K562 (cell line): ENCODE measurements at regions not wholly inside any gene's neighbourhood (a gene's known extent, or its start where the extent isn't known, plus 50 kb on each side); places are given as distances from the start of the nearest gene placed in this dataset.

Source experiments
- CBX3 ChIP-seq, 2 experiments: IDR thresholded peaks; 1 replicate in 1 of 2; 2 replicates in 1 of 2; pipeline ENCODE4 v1.6.1; 2012; ENCODE audit warnings: inconsistent platforms in 2 of 2, low read length in 2 of 2, borderline replicate concordance in 1 of 2, control low read depth in 1 of 2
- CTCF ChIP-seq, 3 experiments: IDR thresholded peaks in 2 of 3; conservative IDR thresholded peaks in 1 of 3; 2 replicates each; pipeline ENCODE4 v1.5.1; 2011 to 2012; ENCODE audit warnings: low read length in 3 of 3, mild to moderate bottlenecking in 3 of 3, control low read depth in 2 of 3, improper control_type of control experiment in 1 of 3, inconsistent platforms in 1 of 3, low read depth in 1 of 3, mixed read lengths in 1 of 3, moderate library complexity in 1 of 3; ENCODE audit not compliant: insufficient read depth in 2 of 3
- FOXO4 ChIP-seq: fragments of 450-650 bp; formaldehyde crosslinking; IDR thresholded peaks from 2 replicates; pipeline ENCODE4 v1.4.0; 2020; ENCODE audit warnings: mild to moderate bottlenecking, moderate library complexity
- HDAC6 ChIP-seq: IDR thresholded peaks from 2 replicates; pipeline ENCODE4 v1.6.1; 2012; ENCODE audit warnings: low read depth, mild to moderate bottlenecking, control low read depth, inconsistent platforms, low read length, moderate library complexity
- IRF2 ChIP-seq: sonication (generic); formaldehyde crosslinking; IDR thresholded peaks from 2 replicates; pipeline ENCODE4 v1.8.1; 2022; ENCODE audit warnings: mild to moderate bottlenecking, missing genetic modification reagents
- MLLT1 ChIP-seq, 2 experiments: fragments of 450-650 bp; IDR thresholded peaks; 2 replicates each; pipeline ENCODE4 v1.6.1; 2016
- PBX2 ChIP-seq, 2 experiments: IDR thresholded peaks in 1 of 2; conservative IDR thresholded peaks in 1 of 2; 2 replicates each; pipeline ENCODE4 v1.6.1; 2016; ENCODE audit warnings: low read depth in 2 of 2, mild to moderate bottlenecking in 1 of 2, missing compliant biosample characterization in 1 of 2, missing genetic modification characterization in 1 of 2, moderate library complexity in 1 of 2
- POLR2A ChIP-seq: fragments of 450-650 bp; conservative IDR thresholded peaks from 2 replicates; pipeline ENCODE4 v1.6.1; 2016
- POLR2G ChIP-seq: fragments of 200-400 bp; formaldehyde crosslinking; IDR thresholded peaks from 2 replicates; pipeline ENCODE4 v1.6.1; 2017; ENCODE audit warnings: low read depth, mild to moderate bottlenecking, antibody characterized with exemption, low read length, moderate library complexity
- SMC3 ChIP-seq: conservative IDR thresholded peaks from 2 replicates; pipeline ENCODE4 v1.6.1; 2011; ENCODE audit warnings: low read depth, low read length, improper control_type of control experiment; ENCODE audit not compliant: insufficient read depth
- STAG1 ChIP-seq: sonication (generic); formaldehyde crosslinking; IDR thresholded peaks from 2 replicates; pipeline ENCODE4 v1.5.0; 2020; ENCODE audit warnings: missing genetic modification reagents, borderline replicate concordance
- ZHX1 ChIP-seq: fragments of 150-350 bp; conservative IDR thresholded peaks from 2 replicates; pipeline ENCODE4 v1.6.1; 2014; ENCODE audit warnings: low read length
- ZNF253 ChIP-seq: fragments of 250-450 bp; sonication (Bioruptor Pico); conservative IDR thresholded peaks from 2 replicates; pipeline ENCODE4 v1.6.1; 2021; ENCODE audit warnings: mild to moderate bottlenecking
- ZNF764 ChIP-seq: fragments of 250-450 bp; sonication (Bioruptor Pico); IDR thresholded peaks from 2 replicates; pipeline ENCODE4 v1.4.0; 2020; ENCODE audit warnings: low read depth, mild to moderate bottlenecking, moderate library complexity

GRCh38 chr13:50277906-50278305 is 262.7 kb downstream of the KCNRG start:
- no peak for TF ChIP-seq ZNF764 (CRISPR knock-in tag)
- no peak for TF ChIP-seq HDAC6
- TF ChIP-seq ZHX1: no peak
- no peak for TF ChIP-seq POLR2G
- no peak for TF ChIP-seq FOXO4 (CRISPR knock-in tag)
- no peak for TF ChIP-seq CTCF (IDR thresholded peaks at IDR 0.05 in 2 of 3, conservative IDR thresholded peaks at IDR 0.05 in 1 of 3; ENCODE audit: insufficient read depth in 2 of 3, low read depth in 1 of 3, low read length in 3 of 3)
- no peak for TF ChIP-seq STAG1 (CRISPR knock-in tag)
- no peak for TF ChIP-seq IRF2 (CRISPR knock-in tag)
- TF ChIP-seq ZNF253 (CRISPR knock-in tag): no peak
- TF ChIP-seq SMC3: no peak
- no peak for TF ChIP-seq MLLT1 (IDR thresholded peaks at IDR 0.05)
- no peak for TF ChIP-seq POLR2A
- TF ChIP-seq PBX2 (CRISPR knock-in tag; IDR thresholded peaks at IDR 0.05; ENCODE audit: low read depth): no peak
- TF ChIP-seq PBX2 (tag; conservative IDR thresholded peaks at IDR 0.05; ENCODE audit: low read depth): no peak
- no peak for TF ChIP-seq CBX3 (IDR thresholded peaks at IDR 0.05; ENCODE audit: borderline replicate concordance in 1 of 2, low read length in 2 of 2)
